K562 (cell line): ENCODE measurements at regions not wholly inside any gene's neighbourhood (a gene's known extent, or its start where the extent isn't known, plus 50 kb on each side); places are given as distances from the start of the nearest gene placed in this dataset.
A peak's percentile ranks its signal among the peaks of the same experiment; 100 is the strongest.

Experiments
- ATF7 ChIP-seq: fragments of 450-650 bp; IDR thresholded peaks from 2 replicates; pipeline ENCODE4 v1.7.1; 2014; ENCODE audit warnings: mild to moderate bottlenecking, moderate library complexity
- BMI1 ChIP-seq: fragments of 150-350 bp; IDR thresholded peaks from 2 replicates; pipeline ENCODE4 v1.6.1; 2014; ENCODE audit warnings: low read length
- CHD2 ChIP-seq: IDR thresholded peaks from 2 replicates; pipeline ENCODE4 v1.6.1; 2011; ENCODE audit warnings: low read depth, low read length
- DEAF1 ChIP-seq: fragments of 450-650 bp; formaldehyde crosslinking; IDR thresholded peaks from 2 replicates; pipeline ENCODE4 v1.4.0; 2020; ENCODE audit warnings: mild to moderate bottlenecking, moderate library complexity
- EP300 ChIP-seq: IDR thresholded peaks from 2 replicates; pipeline ENCODE4 v1.6.1; 2012; ENCODE audit warnings: low read length, improper control_type of control experiment
- MAZ ChIP-seq, 2 experiments: fragments of 450-650 bp in 1 of 2; sonication (generic) in 1 of 2; formaldehyde crosslinking; IDR thresholded peaks in 1 of 2; conservative IDR thresholded peaks in 1 of 2; 2 replicates each; pipeline versions ENCODE4 v1.4.0 to v1.5.0; 2020; ENCODE audit warnings: mild to moderate bottlenecking in 1 of 2, missing genetic modification reagents in 1 of 2
- NFATC3 ChIP-seq: fragments of 450-650 bp; IDR thresholded peaks from 2 replicates; pipeline ENCODE4 v1.6.1; 2017; ENCODE audit warnings: mild to moderate bottlenecking
- NR2C1 ChIP-seq, 2 experiments: fragments of 450-650 bp; IDR thresholded peaks; 2 replicates each; pipeline ENCODE4 v1.6.1; 2017; ENCODE audit warnings: mild to moderate bottlenecking in 2 of 2, antibody characterized with exemption in 1 of 2, inconsistent platforms in 1 of 2, missing compliant biosample characterization in 1 of 2, missing genetic modification characterization in 1 of 2
- PHF8 ChIP-seq: fragments of 200-600 bp; sonication (generic); IDR thresholded peaks from 2 replicates; pipeline ENCODE4 v1.6.1; 2012; ENCODE audit warnings: mixed run types, mild to moderate bottlenecking, inconsistent platforms, low read length, moderate library complexity, borderline replicate concordance
- RAD21 ChIP-seq, 2 experiments: fragments of 250-450 bp in 1 of 2; fragments of 450-650 bp in 1 of 2; sonication (Bioruptor Pico) in 1 of 2; formaldehyde crosslinking in 1 of 2; IDR thresholded peaks in 1 of 2; conservative IDR thresholded peaks in 1 of 2; 2 replicates each; pipeline versions ENCODE4 v1.4.0 to v1.8.0; 2020 to 2022; ENCODE audit warnings: mild to moderate bottlenecking in 2 of 2, moderate library complexity in 1 of 2
- RBM14 ChIP-seq: fragments of 200-400 bp; formaldehyde crosslinking; IDR thresholded peaks from 2 replicates; pipeline ENCODE4 v1.6.1; 2018; ENCODE audit warnings: low read depth, mild to moderate bottlenecking, low read length, moderate library complexity, borderline replicate concordance; ENCODE audit not compliant: insufficient read depth
- RREB1 ChIP-seq: fragments of 250-450 bp; sonication (Bioruptor Pico); IDR thresholded peaks from 2 replicates; pipeline ENCODE4 v1.4.0; 2020
- ZBTB2 ChIP-seq: fragments of 450-650 bp; IDR thresholded peaks from 2 replicates; pipeline ENCODE4 v1.6.1; 2016; ENCODE audit warnings: antibody characterized with exemption
- ZNF280B ChIP-seq: fragments of 250-450 bp; sonication (Bioruptor Pico); IDR thresholded peaks from 2 replicates; pipeline ENCODE4 v1.5.1; 2021; ENCODE audit warnings: mild to moderate bottlenecking
- ZNF766 ChIP-seq: fragments of 200-800 bp; sonication (Bioruptor generic); conservative IDR thresholded peaks from 2 replicates; pipeline ENCODE4 v1.6.1; 2016; ENCODE audit warnings: missing genetic modification characterization, missing compliant biosample characterization

GRCh38 chr2:111667542-111668273, 216.3 kb downstream of the ANAPC1 start (continued):
- no peak for TF ChIP-seq ZNF280B (CRISPR knock-in tag)
- TF ChIP-seq CHD2: no peak
- TF ChIP-seq DEAF1: peak; percentile 60
- no peak for TF ChIP-seq RBM14
- TF ChIP-seq BMI1: no peak
- no peak for TF ChIP-seq ZBTB2
- TF ChIP-seq PHF8: no peak
- no peak for TF ChIP-seq NR2C1 (IDR thresholded peaks at IDR 0.05)
- no peak for TF ChIP-seq NR2C1 (tag; IDR thresholded peaks at IDR 0.05)
- no peak for TF ChIP-seq EP300
- peak; percentile 83 to 84 for TF ChIP-seq RAD21 (CRISPR knock-in tag; conservative IDR thresholded peaks at IDR 0.05 in 1 of 2, IDR thresholded peaks at IDR 0.05 in 1 of 2)
- peak; percentile 97 for TF ChIP-seq ZNF766 (CRISPR knock-in tag)
- TF ChIP-seq MAZ (CRISPR knock-in tag; conservative IDR thresholded peaks at IDR 0.05 in 1 of 2, IDR thresholded peaks at IDR 0.05 in 1 of 2): peak in 1 of 2 experiments; percentile 40; a peak in 1 of 4 replicates
- no peak for TF ChIP-seq NFATC3
- TF ChIP-seq RREB1 (CRISPR knock-in tag): no peak
- peak; percentile 12; the same call in 1 of the 2 replicates for TF ChIP-seq ATF7
